RWPE2 (cell line): ENCODE measurements at regions not wholly inside any gene's neighbourhood (a gene's known extent, or its start where the extent isn't known, plus 50 kb on each side); places are given as distances from the start of the nearest gene placed in this dataset.
A peak's percentile ranks its signal among the peaks of the same experiment; 100 is the strongest.

ENCODE experiments used
- ATAC-seq: fragments of 200-7000 bp; cut with Tn5 transposase; 3 replicates; pipeline ENCODE4 v1.9.1; 2021; ENCODE audit warnings: low read depth
- DNase-seq: peaks from one replicate; pipeline ENCODE4 v3.0.0-alpha.2; 2020; ENCODE audit warnings: low spot score
- H3K27ac ChIP-seq: fragments of 450-650 bp; 2 replicates; pipeline ENCODE4 v1.5.1; 2017; ENCODE audit warnings: mild to moderate bottlenecking; ENCODE audit not compliant: poor library complexity, severe bottlenecking
- H3K27me3 ChIP-seq: fragments of 250-450 bp; sonication (Bioruptor Pico); 2 replicates; pipeline ENCODE4 v1.5.1; 2021; ENCODE audit warnings: mild to moderate bottlenecking, moderate library complexity; ENCODE audit not compliant: insufficient read depth, poor library complexity, severe bottlenecking
- H3K36me3 ChIP-seq: fragments of 250-450 bp; sonication (Bioruptor Pico); 2 replicates; pipeline ENCODE4 v1.5.1; 2020; ENCODE audit warnings: low read depth, mild to moderate bottlenecking, moderate library complexity
- H3K4me1 ChIP-seq: fragments of 250-450 bp; sonication (Bioruptor Pico); 2 replicates; pipeline ENCODE4 v1.5.1; 2021; ENCODE audit warnings: mild to moderate bottlenecking, moderate library complexity; ENCODE audit not compliant: insufficient read depth, poor library complexity, severe bottlenecking
- H3K4me3 ChIP-seq: fragments of 250-450 bp; sonication (Bioruptor Pico); 2 replicates; pipeline ENCODE4 v1.5.1; 2021; ENCODE audit warnings: mild to moderate bottlenecking, moderate library complexity; ENCODE audit not compliant: severe bottlenecking
- H3K9me3 ChIP-seq: fragments of 250-450 bp; sonication (Bioruptor Pico); 2 replicates; pipeline ENCODE4 v1.5.1; 2021; ENCODE audit warnings: mild to moderate bottlenecking, moderate library complexity; ENCODE audit not compliant: severe bottlenecking
- TF ChIP-seq, protein P1 (sequence below): fragments of 450-650 bp; IDR thresholded peaks from one replicate; pipeline ENCODE4 v1.5.1; 2017; ENCODE audit warnings: mild to moderate bottlenecking, moderate library complexity; ENCODE audit not compliant: poor library complexity, severe bottlenecking

DNA sequence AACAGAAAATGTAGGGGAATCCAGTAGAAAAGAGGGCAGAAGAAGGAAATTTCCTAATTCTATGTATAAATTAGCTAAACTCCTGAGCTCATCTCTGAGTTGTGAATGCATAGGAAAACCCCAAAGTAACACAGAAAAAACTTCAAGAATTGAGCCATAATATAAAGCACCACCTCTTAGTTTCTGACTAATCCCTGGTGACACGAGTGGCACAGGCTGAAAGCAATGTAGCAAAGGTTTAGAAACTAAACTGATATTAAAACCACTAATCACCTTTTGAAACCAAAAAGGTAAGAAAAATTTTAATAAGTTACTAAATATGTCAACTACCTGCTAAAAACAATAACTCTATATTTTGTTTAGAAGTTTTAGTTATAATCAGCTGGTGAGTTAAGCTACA, 255.6 kb upstream of the NECTIN3 start:
- DNase-seq = no peak
- Histone ChIP-seq H3K4me3 (no peak overlapping the region), H3K27me3 (no peaks in the 10 kb centered on the region), H3K36me3 (no peaks in the 10 kb centered on the region), H3K27ac (peak overlapping the region; percentile 97), H3K4me1 (peaks cover 26% of the 10 kb centered on the region), H3K9me3 (no peaks in the 10 kb centered on the region)
- TF ChIP-seq, protein P1, sequence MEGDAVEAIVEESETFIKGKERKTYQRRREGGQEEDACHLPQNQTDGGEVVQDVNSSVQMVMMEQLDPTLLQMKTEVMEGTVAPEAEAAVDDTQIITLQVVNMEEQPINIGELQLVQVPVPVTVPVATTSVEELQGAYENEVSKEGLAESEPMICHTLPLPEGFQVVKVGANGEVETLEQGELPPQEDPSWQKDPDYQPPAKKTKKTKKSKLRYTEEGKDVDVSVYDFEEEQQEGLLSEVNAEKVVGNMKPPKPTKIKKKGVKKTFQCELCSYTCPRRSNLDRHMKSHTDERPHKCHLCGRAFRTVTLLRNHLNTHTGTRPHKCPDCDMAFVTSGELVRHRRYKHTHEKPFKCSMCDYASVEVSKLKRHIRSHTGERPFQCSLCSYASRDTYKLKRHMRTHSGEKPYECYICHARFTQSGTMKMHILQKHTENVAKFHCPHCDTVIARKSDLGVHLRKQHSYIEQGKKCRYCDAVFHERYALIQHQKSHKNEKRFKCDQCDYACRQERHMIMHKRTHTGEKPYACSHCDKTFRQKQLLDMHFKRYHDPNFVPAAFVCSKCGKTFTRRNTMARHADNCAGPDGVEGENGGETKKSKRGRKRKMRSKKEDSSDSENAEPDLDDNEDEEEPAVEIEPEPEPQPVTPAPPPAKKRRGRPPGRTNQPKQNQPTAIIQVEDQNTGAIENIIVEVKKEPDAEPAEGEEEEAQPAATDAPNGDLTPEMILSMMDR = no peak
- ATAC-seq = no peak

DNA sequence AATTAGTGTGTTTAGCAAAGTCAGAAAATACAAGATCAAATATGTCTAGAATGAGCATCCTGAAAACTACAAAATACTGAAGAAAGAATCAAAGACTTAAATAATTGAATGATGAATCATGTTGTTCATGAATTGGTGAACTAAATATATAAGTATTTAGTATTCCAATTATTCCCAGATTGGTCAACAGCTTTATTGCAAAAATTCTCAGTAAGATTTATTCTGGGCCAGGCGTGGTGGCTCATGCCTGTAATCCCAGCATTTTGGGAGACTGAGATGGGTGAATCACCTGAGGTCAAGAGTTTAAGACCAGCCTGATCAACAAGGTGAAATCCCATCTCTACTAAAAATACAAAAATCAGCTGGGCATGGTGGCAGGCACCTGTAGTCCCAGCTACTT, 250.0 kb upstream of the NECTIN3 start:
- TF ChIP-seq, protein P1 = no peak
- H3K27ac ChIP-seq = no peak overlapping the region
- H3K4me3 ChIP-seq = no peak overlapping the region
- ATAC-seq (peak; percentile 50; the same call in 1 of the 3 replicates), DNase-seq (no peak)
- no peaks in the 10 kb centered on the region for H3K27me3 ChIP-seq
- no peaks in the 10 kb centered on the region for H3K4me1 ChIP-seq
- no peaks in the 10 kb centered on the region for H3K9me3 ChIP-seq
- H3K36me3 ChIP-seq = no peaks in the 10 kb centered on the region

DNA sequence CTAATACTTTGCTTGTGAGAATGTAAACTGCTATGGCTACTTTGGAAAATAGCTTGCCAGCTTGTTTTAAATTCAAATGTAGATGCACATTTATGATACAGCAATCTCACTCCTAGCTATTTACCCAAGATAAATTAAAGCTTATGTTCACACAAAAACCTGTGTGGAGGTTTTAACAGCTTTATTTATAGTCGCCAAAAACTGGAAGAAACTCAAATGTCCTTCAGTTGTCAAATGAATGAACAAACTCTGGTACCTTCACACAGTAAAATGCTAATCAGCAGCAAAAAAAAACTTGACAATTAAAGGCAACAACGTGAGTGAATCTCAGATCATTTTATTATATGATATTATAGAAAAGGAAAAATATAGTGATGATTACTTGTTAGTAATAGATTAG, 248.6 kb upstream of the NECTIN3 start:
- Histone ChIP-seq H3K4me3 (no peak overlapping the region), H3K27ac (no peak overlapping the region), H3K9me3 (no peaks in the 10 kb centered on the region), H3K27me3 (no peaks in the 10 kb centered on the region), H3K4me1 (no peaks in the 10 kb centered on the region), H3K36me3 (no peaks in the 10 kb centered on the region)
- DNase-seq (no peak), ATAC-seq (no peak)
- TF ChIP-seq, protein P1 = no peak

DNA sequence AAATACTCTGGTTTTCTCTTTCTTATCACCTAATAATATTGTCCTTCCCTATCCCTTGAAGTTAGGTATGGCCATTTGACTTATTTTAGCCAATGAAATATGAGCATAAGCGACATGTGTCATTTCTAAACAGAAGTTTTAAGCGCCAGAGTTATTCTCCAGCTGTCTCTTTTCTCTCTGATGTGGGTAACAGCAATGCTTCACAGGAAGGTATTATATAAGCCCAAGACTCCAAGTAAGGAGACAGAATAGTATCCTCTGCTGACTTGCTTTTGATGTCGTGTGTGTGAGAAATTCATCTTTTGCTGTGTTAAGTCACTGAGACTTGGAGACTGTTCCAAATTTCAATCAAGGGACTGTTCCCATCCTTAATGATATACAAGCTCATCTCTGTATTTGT, 224.6 kb upstream of the NECTIN3 start:
- Histone ChIP-seq H3K4me1 (no peaks in the 10 kb centered on the region), H3K27ac (no peak overlapping the region), H3K9me3 (no peaks in the 10 kb centered on the region), H3K27me3 (no peaks in the 10 kb centered on the region), H3K4me3 (no peak overlapping the region), H3K36me3 (no peaks in the 10 kb centered on the region)
- TF ChIP-seq, protein P1 = no peak
- DNase-seq (no peak), ATAC-seq (no peak)

DNA sequence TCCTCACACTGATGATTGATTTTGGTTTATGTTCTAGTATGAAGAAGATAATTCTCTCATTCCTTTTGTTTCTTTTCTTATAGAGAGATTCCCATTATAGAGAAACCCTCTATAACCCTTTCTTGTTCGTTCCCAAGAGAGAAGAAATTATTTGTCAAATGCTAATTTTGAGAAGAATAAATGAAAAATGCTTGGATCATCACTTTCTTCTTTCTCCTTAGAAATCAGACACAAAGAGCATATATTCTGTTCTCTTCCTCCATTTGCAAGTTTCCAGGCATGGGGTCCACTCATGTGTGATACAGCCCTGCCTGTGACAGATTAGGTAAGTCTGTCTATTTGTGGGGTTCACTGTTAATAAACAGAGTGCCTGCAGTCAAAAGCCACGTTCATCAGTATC, 222.6 kb upstream of the NECTIN3 start:
- no peaks in the 10 kb centered on the region for H3K4me1 ChIP-seq
- H3K36me3 ChIP-seq = no peaks in the 10 kb centered on the region
- TF ChIP-seq, protein P1 = no peak
- DNase-seq (no peak), ATAC-seq (no peak)
- H3K9me3 ChIP-seq = no peaks in the 10 kb centered on the region
- no peak overlapping the region for H3K27ac ChIP-seq
- no peaks in the 10 kb centered on the region for H3K27me3 ChIP-seq
- H3K4me3 ChIP-seq = no peak overlapping the region
